OCI-LY1 (cell line): ENCODE measurements at regions not wholly inside any gene's neighbourhood (a gene's known extent, or its start where the extent isn't known, plus 50 kb on each side); places are given as distances from the start of the nearest gene placed in this dataset.

Experiments used
- EZH2 ChIP-seq: fragments of 200-600 bp; sonication (generic), shearing (Covaris generic); IDR thresholded peaks from 2 replicates; pipeline ENCODE4 v1.8.0; 2017; ENCODE audit warnings: borderline replicate concordance, mixed run types, mild to moderate bottlenecking, antibody characterized with exemption, low read length, moderate library complexity, mixed read lengths
- TF ChIP-seq, protein P1 (sequence below): fragments of 200-600 bp; sonication (generic), shearing (Covaris generic); IDR thresholded peaks from 2 replicates; pipeline ENCODE4 v1.5.1; 2017; ENCODE audit warnings: mild to moderate bottlenecking, antibody characterized with exemption, low read length, moderate library complexity, mixed read lengths

GRCh38 chr6:128659276-128659675 is 138.9 kb upstream of the PTPRK start:
- TF ChIP-seq, protein P1, sequence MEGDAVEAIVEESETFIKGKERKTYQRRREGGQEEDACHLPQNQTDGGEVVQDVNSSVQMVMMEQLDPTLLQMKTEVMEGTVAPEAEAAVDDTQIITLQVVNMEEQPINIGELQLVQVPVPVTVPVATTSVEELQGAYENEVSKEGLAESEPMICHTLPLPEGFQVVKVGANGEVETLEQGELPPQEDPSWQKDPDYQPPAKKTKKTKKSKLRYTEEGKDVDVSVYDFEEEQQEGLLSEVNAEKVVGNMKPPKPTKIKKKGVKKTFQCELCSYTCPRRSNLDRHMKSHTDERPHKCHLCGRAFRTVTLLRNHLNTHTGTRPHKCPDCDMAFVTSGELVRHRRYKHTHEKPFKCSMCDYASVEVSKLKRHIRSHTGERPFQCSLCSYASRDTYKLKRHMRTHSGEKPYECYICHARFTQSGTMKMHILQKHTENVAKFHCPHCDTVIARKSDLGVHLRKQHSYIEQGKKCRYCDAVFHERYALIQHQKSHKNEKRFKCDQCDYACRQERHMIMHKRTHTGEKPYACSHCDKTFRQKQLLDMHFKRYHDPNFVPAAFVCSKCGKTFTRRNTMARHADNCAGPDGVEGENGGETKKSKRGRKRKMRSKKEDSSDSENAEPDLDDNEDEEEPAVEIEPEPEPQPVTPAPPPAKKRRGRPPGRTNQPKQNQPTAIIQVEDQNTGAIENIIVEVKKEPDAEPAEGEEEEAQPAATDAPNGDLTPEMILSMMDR = no peak
- no peak for TF ChIP-seq EZH2
